ENCODE measurements at regions not wholly inside any gene's neighbourhood (a gene's known extent, or its start where the extent isn't known, plus 50 kb on each side); places are given as distances from the start of the nearest gene placed in this dataset.

DNA sequence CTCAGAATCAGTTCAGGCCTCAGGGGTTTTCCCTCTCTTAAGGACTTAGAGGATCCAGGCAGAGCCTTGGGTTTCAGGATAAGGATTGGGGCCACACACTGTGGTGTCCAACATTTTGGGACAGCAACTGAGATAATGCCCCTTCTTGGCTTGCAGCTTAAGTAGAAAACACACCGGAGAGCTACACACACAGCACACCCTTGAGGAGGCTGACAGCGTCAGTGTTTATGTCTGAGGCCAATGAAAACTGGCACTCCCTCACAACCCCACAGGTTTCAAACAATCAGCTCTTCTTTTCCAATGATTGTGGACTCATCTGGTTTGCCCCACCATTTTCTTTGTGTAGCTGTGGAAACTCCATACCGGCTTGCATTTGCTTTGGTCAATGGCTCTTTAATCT is 257.7 kb downstream of the CDCA7 start:
- no peaks in the 10 kb centered on the region for H3K4me1 Mint-ChIP-seq (ENCODE audit: low read depth)
- H3K36me3 Mint-ChIP-seq (ENCODE audit: low read depth), result no peaks in the 10 kb centered on the region
- no peak overlapping the region for H3K4me3 Mint-ChIP-seq
- DNase-seq (ENCODE audit: low spot score), result no peak
- intact Hi-C loops (cut with micrococcal nuclease), result no loop called here
- H3K27me3 Mint-ChIP-seq (ENCODE audit: insufficient read depth), result peaks cover 9% of the 10 kb centered on the region
- no peaks in the 10 kb centered on the region for H3K9me3 Mint-ChIP-seq
- H3K27ac Mint-ChIP-seq, result no peak overlapping the region

DNA sequence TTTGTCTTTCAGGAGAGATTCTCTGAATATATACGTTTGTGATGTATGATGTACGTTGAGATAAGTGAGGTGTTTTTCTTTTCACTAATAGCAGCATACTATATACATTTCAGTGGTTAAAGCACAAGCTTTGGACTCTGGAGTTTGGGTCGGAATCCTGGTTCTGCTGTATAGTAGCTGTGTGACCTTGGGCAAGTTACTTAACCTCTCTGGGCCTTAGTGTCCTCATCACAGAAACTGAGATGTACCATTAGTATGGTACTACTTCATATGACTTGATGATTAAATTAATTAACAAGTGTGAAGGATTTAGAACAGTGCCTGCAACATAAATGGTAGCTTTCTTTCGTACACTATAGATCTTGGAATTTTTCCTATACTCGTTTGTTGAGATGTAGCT is 258.7 kb downstream of the CDCA7 start:
- H3K36me3 Mint-ChIP-seq (ENCODE audit: low read depth), result no peaks in the 10 kb centered on the region
- H3K27me3 Mint-ChIP-seq (ENCODE audit: insufficient read depth), result peaks cover 9% of the 10 kb centered on the region
- H3K4me1 Mint-ChIP-seq (ENCODE audit: low read depth), result no peaks in the 10 kb centered on the region
- intact Hi-C loops (cut with micrococcal nuclease), result no loop called here
- no peak overlapping the region for H3K4me3 Mint-ChIP-seq
- H3K9me3 Mint-ChIP-seq, result no peaks in the 10 kb centered on the region
- DNase-seq (ENCODE audit: low spot score), result no peak
- H3K27ac Mint-ChIP-seq, result no peak overlapping the region

DNA sequence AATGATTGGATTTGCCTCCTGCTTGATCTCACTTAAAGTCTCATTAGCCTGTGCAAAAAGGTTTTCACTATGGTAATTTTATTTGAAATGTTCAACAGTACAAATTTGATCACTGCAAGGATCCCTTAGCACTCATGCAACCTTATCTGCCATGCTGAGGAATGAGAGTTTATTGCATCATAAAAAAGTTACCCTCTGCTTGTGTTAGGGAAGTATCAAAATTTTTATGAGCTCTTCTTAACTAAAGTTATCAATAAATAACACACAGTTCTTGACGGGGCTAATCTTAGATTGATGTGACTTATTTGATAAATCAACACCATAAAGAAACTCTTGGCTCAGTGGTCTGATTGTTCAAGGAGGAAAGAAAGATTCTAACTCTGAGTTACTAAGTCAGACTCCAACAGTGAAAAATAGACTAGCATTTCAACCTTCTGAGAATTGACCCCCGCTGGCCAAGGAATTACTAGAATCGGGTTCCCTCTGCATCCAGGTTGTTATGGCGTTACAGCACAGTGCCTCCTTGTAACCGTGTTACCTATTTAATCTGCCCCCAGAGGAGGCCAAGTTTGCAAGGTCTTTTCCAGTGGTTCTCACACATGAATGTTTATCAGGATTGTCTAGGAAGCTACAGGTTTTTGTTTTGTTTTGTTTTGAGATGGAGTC is 259.7 kb downstream of the CDCA7 start:
- Mint-ChIP-seq H3K36me3 (ENCODE audit: low read depth) (no peaks in the 10 kb centered on the region), H3K9me3 (no peaks in the 10 kb centered on the region), H3K27me3 (ENCODE audit: insufficient read depth) (peaks cover 9% of the 10 kb centered on the region), H3K27ac (no peak overlapping the region), H3K4me1 (ENCODE audit: low read depth) (no peaks in the 10 kb centered on the region), H3K4me3 (no peak overlapping the region)
- DNase-seq (ENCODE audit: low spot score), result no peak
- intact Hi-C loops (cut with micrococcal nuclease), result no loop called here

GRCh38 chr2:173623438-173624319 is 269.0 kb downstream of the CDCA7 start:
- intact Hi-C loops (cut with micrococcal nuclease), result no loop called here
- H3K27me3 Mint-ChIP-seq (ENCODE audit: insufficient read depth), result peaks cover 7% of the 10 kb centered on the region
- no peaks in the 10 kb centered on the region for H3K4me1 Mint-ChIP-seq (ENCODE audit: low read depth)
- DNase-seq (ENCODE audit: low spot score), result no peak
- no peak overlapping the region for H3K4me3 Mint-ChIP-seq
- no peaks in the 10 kb centered on the region for H3K36me3 Mint-ChIP-seq (ENCODE audit: low read depth)
- no peak overlapping the region for H3K27ac Mint-ChIP-seq
- no peaks in the 10 kb centered on the region for H3K9me3 Mint-ChIP-seq

DNA sequence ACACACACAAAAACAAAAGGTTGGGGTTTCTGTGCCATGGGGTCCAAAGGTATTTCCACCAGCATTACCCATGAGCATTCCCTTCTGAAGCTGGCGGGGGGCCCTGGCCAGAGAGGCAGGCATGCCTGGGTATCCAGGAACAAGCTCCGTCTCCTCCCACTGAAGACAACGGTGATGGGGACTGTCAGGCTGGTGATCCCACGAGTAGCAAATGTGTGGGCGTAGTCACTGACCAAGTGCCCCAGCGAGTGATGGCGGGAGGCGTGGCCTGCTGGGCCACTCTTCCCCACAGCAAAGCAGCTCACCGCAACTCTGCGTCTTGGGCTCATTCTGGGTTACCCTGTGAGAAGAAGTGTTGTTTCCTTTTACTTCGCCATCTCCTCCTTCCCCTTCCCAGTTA is 270.6 kb downstream of the CDCA7 start:
- DNase-seq (ENCODE audit: low spot score), result no peak
- Mint-ChIP-seq H3K9me3 (no peaks in the 10 kb centered on the region), H3K36me3 (ENCODE audit: low read depth) (no peaks in the 10 kb centered on the region), H3K4me1 (ENCODE audit: low read depth) (no peaks in the 10 kb centered on the region), H3K27me3 (ENCODE audit: insufficient read depth) (peaks cover 7% of the 10 kb centered on the region), H3K4me3 (no peak overlapping the region), H3K27ac (no peak overlapping the region)
- intact Hi-C loops (cut with micrococcal nuclease), result no loop called here

DNA sequence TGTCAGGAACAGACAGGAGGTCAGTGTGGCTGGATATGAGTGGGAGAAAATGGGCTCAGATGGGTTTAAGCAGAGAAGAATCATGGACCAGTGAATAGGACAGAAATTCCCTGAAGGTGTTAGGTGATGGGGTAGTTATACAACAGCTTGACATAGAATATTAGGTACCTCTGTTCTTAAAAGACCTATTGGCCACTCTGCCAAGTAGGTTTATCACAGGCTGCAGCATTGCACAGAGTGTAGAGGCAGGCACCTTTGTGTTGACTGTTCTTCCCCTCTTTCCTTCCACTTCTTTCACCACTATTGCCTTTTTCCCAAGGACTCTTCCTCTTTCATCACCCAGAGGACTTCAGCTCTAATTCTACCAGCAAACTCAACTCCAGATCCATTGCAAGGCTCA is 274.4 kb downstream of the CDCA7 start:
- H3K4me1 Mint-ChIP-seq (ENCODE audit: low read depth), result no peaks in the 10 kb centered on the region
- H3K27me3 Mint-ChIP-seq (ENCODE audit: insufficient read depth), result peaks cover 10% of the 10 kb centered on the region
- no peak overlapping the region for H3K4me3 Mint-ChIP-seq
- intact Hi-C loops (cut with micrococcal nuclease), result no loop called here
- H3K36me3 Mint-ChIP-seq (ENCODE audit: low read depth), result no peaks in the 10 kb centered on the region
- no peaks in the 10 kb centered on the region for H3K9me3 Mint-ChIP-seq
- H3K27ac Mint-ChIP-seq, result no peak overlapping the region
- no peak for DNase-seq (ENCODE audit: low spot score)

- no peak overlapping the region for H3K4me3 Mint-ChIP-seq
- H3K4me1 Mint-ChIP-seq (ENCODE audit: low read depth), result no peaks in the 10 kb centered on the region
- H3K9me3 Mint-ChIP-seq, result no peaks in the 10 kb centered on the region
- intact Hi-C loops (cut with micrococcal nuclease), result no loop called here
- no peak for DNase-seq (ENCODE audit: low spot score)
- peaks cover 16% of the 10 kb centered on the region for H3K27me3 Mint-ChIP-seq (ENCODE audit: insufficient read depth)
- no peak overlapping the region for H3K27ac Mint-ChIP-seq
- no peaks in the 10 kb centered on the region for H3K36me3 Mint-ChIP-seq (ENCODE audit: low read depth)
Observed at GRCh38 chr2:173630425-173631126, 275.9 kb downstream of the CDCA7 start.

DNA sequence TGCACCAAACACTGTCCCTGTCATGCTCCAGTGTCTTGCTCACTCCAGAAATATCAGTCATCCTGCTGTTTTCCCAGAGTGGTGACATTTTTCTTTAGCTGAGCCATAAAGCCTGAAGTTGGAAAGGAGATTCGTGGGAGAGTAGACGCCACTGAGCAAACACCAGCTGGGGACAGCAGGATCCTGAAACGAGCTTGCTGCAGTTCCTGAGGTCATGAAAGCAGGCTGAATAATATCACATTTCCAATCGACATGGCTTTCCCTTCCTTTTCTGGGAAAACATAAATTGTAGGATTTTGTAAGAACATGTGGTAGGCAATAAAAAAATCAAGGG is 276.4 kb downstream of the CDCA7 start:
- intact Hi-C loops (cut with micrococcal nuclease), result no loop called here
- H3K4me3 Mint-ChIP-seq, result no peak overlapping the region

DNA sequence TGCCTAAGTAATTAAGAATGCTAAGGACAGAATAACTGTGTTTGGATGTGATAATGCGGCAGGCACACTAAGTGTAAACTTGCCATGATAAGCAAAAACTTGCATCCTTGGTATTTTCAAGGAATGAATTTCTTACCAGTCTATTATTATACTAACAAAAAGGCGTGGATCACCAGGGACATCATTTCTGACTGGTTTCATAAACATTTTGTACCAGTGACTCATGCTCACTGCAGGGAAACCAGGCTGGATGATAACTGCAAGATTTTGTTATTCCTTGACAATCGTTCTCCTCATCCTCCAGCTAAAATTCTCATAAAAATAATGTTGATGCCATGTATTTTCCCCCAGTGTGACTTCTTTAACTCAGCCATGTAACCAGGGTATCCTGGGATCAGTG is 289.5 kb downstream of the CDCA7 start:
- Mint-ChIP-seq H3K27ac (no peak overlapping the region), H3K4me1 (ENCODE audit: low read depth) (no peaks in the 10 kb centered on the region), H3K36me3 (ENCODE audit: low read depth) (no peaks in the 10 kb centered on the region), H3K4me3 (no peak overlapping the region), H3K27me3 (ENCODE audit: insufficient read depth) (peaks cover 3% of the 10 kb centered on the region), H3K9me3 (no peaks in the 10 kb centered on the region)
- no peak for DNase-seq (ENCODE audit: low spot score)
- intact Hi-C loops (cut with micrococcal nuclease), result no loop called here

More for the DNA sequence above, 276.4 kb downstream of the CDCA7 start:
- Mint-ChIP-seq H3K27me3 (ENCODE audit: insufficient read depth) (peaks cover 14% of the 10 kb centered on the region), H3K36me3 (ENCODE audit: low read depth) (no peaks in the 10 kb centered on the region), H3K4me1 (ENCODE audit: low read depth) (no peaks in the 10 kb centered on the region), H3K9me3 (no peaks in the 10 kb centered on the region), H3K27ac (no peak overlapping the region)
- DNase-seq (ENCODE audit: low spot score), result no peak

DNA sequence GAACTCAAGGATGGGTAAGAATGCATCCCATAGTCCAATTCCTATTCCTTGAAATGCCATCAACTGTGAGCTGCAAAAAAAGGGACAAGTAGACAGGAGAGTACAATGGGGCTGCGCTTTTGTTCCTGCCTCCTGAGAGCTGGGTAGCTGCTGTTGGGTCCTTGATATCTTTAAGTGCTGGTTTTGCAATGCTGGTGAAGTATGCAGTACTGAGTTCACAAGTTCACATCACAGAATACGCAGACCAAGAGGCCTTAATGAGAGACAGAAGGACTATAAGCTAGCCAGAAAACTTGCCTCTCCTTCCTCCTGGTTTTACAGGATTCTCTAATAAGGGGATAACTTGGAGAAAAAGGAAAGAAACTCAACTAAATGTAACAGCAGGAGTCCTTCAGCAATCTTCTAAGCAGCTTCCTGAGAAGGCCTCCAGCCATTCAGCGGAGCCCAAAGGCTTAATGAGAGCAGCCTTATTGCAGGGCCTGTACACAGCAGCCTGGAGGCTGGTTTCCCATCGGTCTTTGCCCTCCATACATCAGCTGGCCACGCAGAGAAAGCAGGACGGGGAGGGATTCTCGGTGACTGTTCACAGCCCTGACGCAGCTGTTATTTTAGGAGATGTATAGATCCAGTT is 293.1 kb downstream of the CDCA7 start:
- Mint-ChIP-seq H3K36me3 (ENCODE audit: low read depth) (no peaks in the 10 kb centered on the region), H3K27ac (no peak overlapping the region), H3K4me1 (ENCODE audit: low read depth) (no peaks in the 10 kb centered on the region), H3K4me3 (no peak overlapping the region), H3K27me3 (ENCODE audit: insufficient read depth) (peaks cover 3% of the 10 kb centered on the region), H3K9me3 (no peaks in the 10 kb centered on the region)
- intact Hi-C loops (cut with micrococcal nuclease), result no loop called here
- no peak for DNase-seq (ENCODE audit: low spot score)

- intact Hi-C loops (cut with micrococcal nuclease), result no loop called here
- H3K4me3 Mint-ChIP-seq, result no peak overlapping the region
Observed at GRCh38 chr2:173648816-173649215, 294.1 kb downstream of the CDCA7 start.

DNA sequence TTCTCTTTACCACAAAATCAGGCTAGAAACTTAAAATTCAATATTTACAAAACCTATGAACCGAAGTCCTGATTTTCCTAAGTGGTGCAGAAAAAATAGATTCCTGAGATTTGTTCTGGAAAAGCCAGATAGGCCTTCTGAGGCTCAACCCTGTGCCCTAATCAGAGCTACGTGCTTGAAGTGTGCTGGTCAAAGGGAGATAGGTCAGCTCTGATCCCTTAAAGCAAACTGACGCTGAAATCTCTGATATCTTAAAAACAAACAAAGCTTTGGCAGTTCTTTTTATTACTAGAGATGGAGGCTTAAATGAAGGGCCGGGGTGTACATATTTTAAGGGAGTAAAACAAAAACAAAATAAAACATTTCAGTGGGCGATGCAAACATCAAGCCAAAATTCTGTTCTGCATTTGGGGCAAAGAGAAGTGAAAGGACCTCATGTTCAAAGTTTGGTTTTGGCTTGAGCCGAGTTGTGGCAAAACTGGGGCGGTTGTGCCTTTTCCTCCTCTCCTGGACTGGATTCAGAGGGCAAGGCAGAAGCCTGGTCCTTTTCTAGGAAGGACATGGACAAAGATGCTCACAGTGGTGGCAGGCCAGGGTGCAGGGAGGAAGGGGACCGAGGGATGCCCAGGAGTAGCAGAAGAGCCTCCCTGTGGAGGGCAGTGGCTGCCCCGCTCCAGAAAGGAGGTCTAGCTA is 295.0 kb downstream of the CDCA7 start:
- no peaks in the 10 kb centered on the region for H3K36me3 Mint-ChIP-seq (ENCODE audit: low read depth)
- no peak for DNase-seq (ENCODE audit: low spot score)
- H3K9me3 Mint-ChIP-seq, result no peaks in the 10 kb centered on the region
- H3K4me1 Mint-ChIP-seq (ENCODE audit: low read depth), result no peaks in the 10 kb centered on the region
- H3K27me3 Mint-ChIP-seq (ENCODE audit: insufficient read depth), result peaks cover 3% of the 10 kb centered on the region
- H3K27ac Mint-ChIP-seq, result no peak overlapping the region
- intact Hi-C loops (cut with micrococcal nuclease), result loop anchor here (5.0 kb wide), 1 partner anchor 1778 kb away; no protein-coding TSS in a partner anchor
- H3K4me3 Mint-ChIP-seq, result no peak overlapping the region

More at GRCh38 chr2:173648816-173649215, 294.1 kb downstream of the CDCA7 start:
- Mint-ChIP-seq H3K4me1 (ENCODE audit: low read depth) (no peaks in the 10 kb centered on the region), H3K9me3 (no peaks in the 10 kb centered on the region), H3K27me3 (ENCODE audit: insufficient read depth) (peaks cover 3% of the 10 kb centered on the region), H3K27ac (no peak overlapping the region), H3K36me3 (ENCODE audit: low read depth) (no peaks in the 10 kb centered on the region)
- no peak for DNase-seq (ENCODE audit: low spot score)

Data from activated T-helper 1 cell treated with anti-CD3 and anti-CD28 coated beads, Interleukin-12 subunit alpha, Interleukin-12 subunit beta, Interleukin-2, Interleukin-4 antibody, amounts not matched to agents 30 ng/mL and 10 ng/mL and 1 ng/mL, durations not matched to agents 14 hours and 24 hours and 36 hours (primary cell).